Fibroblast of skin of right biceps (primary cell): ENCODE measurements at regions not wholly inside any gene's neighbourhood (a gene's known extent, or its start where the extent isn't known, plus 50 kb on each side); places are given as distances from the start of the nearest gene placed in this dataset.

Experiments used
- DNase-seq: peaks from one replicate; pipeline ENCODE4 v3.0.0-alpha.2; 2013

DNA sequence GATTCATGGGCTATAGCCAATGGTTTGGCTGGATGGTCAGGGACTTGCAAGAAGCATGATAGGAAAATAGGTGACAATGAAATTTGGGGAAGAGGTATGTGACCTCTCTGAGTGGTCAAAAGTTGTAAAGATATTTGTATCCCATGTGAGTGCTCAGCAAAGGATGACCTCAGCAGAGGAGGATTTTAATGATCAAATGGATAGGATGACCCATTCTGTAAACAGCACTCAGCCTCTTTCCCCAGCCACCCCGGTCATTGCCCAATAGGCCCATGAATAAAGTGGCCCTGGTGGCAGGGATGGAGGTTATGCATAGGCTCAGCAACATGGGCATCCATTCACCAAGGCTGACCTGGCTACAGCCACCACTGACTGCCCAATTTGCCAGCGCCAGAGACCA, 138.4 kb upstream of the SPDL1 start:
- DNase-seq: no peak

DNA sequence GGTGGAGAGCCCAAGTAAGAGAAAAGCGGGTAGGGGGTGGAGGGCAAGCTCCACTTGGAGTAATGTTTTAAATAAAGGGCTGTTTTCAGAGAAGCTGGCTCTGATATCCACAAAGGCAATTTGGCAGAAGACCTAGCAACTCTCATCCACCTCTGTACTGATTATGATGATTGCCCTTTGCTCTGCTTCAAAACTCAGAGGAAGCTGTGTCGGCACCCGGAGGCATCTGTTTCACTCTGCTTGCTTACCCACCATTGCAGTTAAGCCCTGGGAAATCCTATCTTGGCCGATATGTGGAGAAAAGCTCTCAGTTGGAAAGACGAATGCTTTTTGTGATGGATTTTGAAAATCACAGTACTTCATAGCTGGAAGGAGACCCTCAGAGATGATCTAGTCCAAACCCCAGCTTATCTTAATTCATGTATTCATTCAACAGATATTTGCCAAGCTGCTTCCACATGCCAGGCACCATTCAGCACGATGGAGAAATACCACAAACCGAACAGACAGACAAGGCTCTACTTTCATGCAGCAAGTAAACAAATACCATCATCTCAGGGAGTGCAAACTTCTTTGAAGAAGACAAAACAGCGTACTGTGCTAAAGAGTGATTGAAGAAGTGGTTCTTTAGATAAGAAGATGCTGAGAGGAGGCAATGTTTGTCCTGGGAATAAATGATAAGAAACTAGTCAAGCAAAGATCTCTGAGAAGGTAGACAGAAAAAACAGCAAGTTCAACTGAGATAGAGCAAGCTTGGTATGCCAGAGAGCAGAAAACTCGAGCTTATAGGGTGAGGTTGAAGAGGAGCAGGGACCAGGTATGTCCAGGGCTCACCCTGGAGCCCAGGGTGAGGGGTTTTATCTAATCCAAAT, 140.4 kb upstream of the SPDL1 start:
- DNase-seq: no peak

DNA sequence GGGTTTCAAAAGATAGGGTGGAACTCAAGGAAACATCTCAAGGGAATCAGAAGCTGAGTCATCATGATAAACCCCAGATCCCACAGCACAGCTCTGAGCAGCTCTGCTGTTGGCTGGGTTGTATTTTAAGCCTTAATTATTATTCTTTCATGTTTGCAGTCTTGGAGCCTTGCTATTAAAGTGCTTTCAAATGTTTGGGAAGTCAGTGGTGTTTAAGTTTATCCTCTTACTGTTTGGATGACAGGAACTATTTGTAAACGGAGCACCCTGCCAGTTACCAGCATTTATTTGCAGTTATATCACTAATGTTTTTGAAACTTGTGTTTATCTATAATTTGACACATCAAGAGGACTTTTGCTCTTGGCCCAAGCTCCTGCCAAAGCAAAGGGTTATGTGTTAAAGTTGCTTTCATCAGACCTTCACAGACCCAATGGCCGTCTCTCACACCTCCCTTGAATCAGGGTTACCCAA, 141.1 kb upstream of the SPDL1 start:
- DNase-seq: peak; percentile 40

DNA sequence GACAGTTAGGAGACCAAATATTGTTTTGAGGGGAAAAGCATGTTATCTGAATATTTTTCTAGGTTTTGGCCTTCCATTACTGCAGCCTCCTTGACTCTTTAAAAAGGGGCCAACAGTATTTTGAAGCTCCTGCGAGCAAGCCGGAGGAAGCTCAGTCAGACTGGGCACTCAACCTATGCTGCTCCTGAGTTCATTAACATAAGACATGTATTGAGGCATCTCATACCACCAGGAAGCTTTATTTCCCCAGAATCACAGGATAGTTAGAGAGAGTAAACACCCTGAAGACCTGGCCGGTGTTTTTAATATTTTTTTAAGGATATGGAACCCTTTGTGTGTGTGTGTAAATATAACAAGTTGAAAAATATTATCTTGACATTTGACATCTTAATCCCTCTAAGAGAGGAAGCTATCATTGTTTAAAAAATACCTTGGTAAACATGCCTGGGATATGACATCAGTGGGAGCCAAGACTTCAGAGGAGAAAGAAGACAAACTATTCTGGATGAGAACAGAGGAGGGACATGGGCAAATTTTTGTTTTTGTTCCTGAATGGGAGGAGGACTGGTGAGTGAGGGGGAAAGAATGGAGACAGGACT, 139.3 kb upstream of the SLIT3 start:
- no peak for DNase-seq

DNA sequence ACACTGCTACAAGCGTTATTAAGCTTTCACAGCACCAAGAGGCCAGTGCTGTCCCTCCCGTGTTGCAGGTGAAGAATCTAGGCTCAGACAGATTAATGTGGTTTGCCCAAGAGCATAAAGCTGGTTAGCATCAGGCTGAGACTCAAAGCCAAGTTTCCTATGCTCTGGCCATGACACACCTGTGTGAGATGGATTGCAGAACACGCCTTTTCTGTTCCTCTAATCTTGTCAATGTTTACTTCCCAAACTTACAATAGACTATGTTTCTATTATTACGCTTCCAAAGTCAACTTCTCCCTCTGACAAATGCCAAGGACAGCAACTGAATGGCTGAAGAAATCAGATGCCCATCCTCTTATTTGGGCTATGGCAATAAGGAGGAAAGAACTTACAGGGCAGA, 138.4 kb upstream of the SLIT3 start:
- no peak for DNase-seq

DNA sequence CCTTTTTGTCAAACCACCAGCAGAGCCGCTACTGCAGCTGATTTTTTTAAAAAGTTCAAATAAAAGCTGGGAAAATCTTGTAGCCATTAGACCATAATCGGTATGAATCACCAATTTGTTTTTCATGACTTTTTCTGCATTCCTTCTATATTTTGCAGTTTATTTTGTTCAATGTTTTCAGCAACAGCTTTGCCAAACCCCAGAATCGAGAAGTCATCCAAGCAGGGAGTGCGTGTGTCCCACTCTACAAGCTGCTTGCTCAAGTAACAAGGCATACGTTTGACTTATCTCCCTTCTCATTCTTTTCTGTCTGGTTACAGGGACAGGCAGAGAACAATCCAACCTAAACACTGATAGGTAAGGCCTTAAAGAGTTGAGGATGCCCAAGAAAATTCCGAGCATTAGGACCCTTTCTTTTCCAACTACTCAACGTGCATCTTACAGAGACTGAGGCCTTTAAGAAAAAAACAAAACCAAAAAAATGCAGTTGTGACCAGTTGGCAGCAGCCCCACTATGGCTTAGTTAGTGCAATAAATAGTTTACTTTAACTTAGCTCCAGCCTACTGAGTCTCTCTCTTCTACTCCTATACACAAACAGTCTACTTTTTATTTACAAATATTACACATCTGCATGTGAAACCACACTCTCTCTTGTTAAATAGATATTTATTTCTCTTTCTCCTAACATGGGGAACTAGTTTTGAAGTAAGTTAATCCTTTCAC, 134.7 kb upstream of the SLIT3 start:
- DNase-seq: peak; percentile 28

DNA sequence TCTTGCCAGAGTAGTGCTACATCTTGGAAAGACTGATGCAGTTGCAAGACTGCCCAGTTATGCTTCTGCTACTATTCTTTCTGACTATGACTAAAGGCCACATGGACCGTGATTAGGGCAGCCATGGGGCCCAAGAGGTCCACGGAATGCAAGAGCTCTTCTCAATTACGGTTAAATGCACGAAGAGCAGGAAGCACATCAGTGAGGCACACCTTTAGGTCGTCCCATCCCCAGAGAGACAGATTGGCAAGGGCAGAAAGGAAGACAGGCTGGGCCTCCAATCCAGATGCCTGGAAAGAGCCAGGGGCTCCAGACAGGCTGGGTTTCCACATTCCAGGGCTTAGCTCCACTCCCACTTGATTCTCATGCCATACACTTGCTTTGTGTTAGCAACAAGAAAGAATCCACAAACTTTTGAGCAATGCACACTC, 132.3 kb upstream of the SLIT3 start:
- DNase-seq: peak; percentile 29

DNA sequence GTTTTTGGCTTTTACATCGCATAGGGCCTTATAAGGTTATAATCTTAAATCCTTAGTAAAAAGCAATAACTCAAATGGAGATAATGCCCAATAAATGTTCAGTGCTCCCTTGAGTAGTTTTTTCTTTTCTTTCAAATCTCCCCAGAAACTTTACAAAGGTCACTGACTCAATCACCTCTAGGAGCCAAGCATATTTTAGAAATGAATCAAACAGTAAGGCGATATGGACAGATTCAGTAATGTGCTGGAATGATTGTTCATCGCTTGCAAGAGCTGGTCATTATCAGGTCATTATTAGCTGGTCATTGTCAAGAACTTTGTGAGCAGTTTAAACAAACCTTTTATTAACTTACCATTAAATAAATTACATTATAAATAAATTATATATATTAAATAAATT, 130.4 kb upstream of the SLIT3 start:
- peak; percentile 30 for DNase-seq

DNA sequence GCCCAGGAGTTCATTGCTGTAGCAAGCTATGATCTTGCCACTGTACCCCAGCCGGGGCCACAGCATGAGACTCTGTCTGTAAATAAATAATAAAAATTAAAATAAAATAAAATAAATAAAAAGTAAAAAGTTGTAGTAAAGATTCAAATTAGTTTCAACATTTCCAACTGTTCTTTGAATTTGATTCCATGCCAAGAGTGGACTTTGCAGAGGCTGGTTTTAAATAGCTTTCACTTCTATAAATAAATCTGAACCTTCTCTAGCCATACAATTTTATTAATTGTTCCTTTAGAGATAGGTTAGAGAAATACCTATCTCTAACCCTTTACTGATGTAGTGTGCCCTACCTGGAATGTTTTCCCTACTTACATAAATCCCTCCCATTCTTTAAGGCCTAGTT, 129.7 kb upstream of the SLIT3 start:
- DNase-seq: no peak

DNA sequence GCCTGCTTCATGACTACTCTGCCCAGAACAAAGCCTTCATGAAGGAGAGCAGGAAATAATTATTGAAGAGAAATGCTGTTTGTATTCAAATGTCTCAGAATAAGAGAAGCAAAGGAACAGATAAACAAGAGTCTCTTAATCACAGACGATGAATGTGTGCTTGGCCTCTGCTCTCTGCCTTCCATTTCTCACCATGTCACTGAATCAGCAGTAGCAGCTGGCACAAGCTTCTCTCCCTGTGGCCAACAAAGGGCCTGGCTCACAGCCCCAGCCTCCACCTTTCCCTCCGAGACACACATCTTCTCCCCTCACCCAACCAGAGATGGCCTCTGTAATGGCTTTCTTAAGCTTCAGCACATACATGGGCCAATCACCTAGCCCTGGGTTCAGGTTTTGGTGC, 128.1 kb upstream of the SLIT3 start:
- no peak for DNase-seq

DNA sequence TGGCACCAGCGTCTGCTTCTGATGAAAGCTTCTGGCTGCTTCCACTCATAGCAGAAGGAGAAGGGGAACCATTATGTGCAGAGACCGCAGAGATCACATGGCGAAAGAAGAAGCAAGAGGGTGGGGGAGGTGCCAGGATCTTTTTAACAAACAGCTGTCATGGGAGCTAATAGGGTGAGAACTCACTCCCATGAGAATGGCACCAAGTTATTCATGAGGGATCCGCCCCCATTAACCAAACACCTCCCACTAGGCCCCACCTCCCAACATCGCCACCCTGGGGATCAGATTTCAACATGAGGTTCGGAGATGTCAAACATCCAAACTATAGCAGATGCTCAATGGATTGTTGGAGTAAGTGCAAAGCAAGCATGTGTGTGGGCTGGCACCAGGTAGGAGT, 125.8 kb upstream of the SLIT3 start:
- DNase-seq: no peak

DNA sequence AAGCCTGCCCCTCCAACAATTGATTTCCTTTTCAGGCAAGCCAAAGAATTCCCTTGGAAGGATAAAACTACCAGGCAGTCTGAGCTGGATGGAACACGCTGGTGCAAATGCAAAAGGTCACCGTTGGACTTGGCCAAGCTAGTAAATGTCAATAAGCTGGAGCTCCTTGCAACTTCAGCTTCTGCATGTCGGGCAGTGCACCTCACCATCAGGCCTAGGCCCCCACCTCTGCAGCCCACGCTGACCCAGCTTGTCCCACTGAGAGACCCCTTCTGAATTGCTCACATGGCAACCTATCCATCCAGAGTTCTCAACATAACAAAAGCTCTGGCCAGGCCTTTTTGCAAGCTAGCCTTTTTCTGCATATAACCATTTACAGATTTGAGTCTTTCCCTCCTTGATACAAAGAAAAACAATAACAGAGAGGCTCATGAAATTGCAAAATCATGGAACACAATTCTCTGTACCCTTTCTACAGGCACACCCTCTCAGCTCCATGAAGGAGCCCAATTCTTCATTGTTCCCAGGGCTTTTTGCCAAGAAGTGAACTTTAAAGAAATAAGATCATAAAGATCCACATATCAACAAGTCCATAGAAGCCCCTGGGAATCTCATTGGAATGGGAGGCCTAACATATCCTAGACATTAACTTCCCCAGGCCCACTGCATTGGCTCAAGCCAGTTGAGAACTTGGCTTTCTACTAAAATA, 123.9 kb upstream of the SLIT3 start:
- no peak for DNase-seq

DNA sequence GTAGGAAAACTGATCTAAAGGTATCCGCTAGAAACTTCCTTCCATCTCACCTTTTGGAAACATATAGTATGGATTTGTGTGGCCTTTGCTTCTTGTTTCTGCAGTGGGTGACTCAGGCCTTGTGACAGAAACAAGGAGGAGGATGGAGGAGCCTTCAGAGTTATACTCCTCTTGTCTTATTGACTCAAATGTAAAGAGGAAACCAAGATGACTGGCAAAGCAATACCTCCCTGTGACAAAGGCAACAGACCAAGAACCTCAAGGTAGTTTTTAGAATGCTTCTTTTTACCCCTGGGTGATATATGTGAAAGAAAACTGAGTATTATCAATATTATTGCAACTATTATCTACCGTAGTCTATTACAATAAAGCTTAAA, 123.3 kb upstream of the SLIT3 start:
- DNase-seq: no peak

DNA sequence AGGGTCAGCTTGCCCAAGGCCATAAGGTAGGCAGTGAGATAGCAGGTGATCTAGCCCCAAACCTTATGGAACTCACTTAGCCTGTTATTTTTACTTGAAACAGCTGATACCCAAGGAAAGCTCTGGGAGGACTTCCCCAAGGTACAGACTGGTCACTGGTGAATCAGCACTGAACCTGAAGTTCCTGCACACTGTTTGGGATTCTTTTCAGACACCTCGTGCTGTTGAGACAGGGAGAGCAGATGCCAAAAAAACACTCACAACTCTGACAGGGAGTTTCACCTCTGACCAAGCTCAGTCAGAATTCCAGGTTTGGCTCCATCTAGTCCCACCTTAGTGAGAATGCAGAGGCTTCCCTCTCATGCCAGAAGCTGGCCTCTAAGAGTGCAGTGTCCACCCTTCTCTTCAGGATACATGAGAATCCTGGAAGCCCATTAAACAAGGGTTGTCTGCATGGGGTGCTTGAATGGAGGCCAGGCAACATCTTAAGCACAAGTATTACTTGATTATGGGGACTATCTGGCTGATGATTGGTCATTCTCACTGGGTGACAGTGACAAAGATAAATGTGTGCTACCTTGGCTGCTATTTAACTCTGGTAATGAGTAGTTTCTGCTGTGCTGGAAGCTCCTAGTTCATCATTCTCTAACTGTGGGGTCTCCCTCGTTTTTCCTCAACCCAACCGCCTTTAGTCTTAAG, 122.8 kb upstream of the SLIT3 start:
- peak; percentile 36 for DNase-seq

DNA sequence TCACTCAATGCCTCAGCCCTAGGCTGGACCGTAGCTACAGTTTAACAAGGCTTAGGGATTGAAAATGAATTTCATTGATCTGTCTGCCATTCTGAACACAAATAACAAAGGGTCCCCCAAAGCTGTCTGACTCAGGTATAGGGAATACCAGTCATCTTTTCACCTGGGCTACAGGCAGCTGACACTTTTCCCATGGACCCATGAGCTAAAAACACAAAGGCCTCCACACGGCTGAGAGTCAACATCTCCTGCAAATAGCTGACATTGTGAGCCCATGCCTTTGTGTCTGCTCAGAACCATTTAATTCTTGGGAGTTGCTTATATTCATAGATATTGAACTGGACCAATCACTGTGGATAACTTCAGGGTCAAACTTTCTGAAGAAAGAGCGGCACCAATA, 121.1 kb upstream of the SLIT3 start:
- DNase-seq: no peak

DNA sequence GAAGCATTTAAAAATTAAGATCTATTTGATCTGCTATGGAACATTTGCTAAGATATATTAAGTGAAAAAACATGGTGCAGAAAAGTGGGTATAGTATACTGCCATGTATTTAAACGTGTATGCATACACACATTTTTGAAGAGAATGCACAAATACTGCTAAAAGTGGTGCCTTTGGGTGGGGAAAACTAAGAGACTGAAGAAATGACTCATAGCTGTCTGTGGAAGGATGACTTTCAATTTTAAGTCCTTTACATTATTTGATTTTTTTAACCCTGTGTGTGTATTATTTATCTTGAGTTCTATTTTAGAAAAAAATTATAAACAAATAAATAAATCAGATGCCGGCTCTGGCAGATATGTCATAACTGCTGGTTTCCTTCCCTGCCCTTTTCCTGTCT, 120.7 kb upstream of the SLIT3 start:
- peak; percentile 48 for DNase-seq

DNA sequence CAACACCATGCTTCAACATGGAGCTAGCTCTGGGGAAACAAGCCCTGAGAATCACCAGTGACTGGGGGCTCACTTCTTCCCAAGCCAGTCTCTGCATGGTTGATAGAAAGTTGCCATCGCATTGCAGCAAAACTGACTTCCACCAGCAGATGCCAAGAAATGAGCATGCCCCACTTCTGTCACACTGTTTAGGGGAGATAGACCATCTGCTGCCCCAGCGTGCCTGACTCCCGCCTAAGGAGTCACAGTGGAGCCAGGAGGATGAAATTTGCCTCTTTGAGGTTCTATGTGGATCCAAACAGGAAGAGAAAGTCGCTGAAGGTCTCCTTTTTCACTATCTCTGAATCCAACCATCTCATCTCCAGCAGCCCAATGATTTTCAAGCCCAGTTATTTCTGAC, 116.7 kb upstream of the SLIT3 start:
- DNase-seq: no peak

DNA sequence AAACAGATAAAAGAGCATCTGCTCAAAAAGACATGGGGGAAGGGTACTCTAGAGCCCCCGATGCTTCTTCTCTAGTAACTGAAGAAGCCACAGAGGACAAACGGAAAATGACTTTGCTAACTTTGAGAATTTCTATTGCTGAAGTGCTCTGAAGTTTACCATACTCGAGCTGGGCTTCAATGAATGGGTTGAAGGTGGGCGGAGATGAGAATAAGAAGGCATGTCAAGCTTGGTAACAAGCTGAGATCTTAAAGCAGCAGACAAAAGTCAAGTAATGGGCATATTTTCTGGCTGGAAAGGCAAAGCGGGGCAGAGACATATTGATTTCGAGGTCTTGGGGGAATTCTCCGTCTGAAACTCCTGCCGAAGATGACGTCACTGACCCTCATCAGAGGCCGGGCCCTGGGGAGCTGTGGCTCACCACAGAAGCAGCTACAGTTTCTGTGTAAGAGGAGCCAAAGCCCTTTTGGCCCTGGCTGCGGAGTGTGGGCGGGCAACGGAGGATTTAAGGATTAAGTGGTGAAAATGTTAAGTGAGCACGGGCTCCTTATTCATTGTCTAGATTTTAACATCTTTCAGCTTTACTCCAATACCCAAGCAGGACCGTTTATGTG, 115.8 kb upstream of the SLIT3 start:
- DNase-seq: peak; percentile 97

DNA sequence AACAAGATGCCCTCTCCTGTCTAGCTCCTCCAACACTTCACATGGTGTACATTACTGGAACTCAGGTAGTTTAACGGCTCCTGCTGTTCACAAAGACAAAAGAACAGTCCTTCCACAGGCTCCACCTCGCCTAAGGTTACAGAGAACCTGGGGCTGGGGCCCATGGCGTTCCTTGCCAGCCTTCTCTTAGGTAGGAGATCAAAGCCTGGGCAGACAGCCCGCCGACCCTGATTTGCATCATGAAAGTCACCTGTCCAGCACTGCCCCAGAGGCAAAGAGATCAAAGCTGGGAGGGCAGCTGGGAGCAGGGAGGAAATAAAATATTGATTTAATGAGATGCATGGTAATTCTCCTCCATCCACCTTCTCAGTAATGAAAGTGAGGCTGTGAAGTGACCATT, 115.0 kb upstream of the SLIT3 start:
- no peak for DNase-seq

DNA sequence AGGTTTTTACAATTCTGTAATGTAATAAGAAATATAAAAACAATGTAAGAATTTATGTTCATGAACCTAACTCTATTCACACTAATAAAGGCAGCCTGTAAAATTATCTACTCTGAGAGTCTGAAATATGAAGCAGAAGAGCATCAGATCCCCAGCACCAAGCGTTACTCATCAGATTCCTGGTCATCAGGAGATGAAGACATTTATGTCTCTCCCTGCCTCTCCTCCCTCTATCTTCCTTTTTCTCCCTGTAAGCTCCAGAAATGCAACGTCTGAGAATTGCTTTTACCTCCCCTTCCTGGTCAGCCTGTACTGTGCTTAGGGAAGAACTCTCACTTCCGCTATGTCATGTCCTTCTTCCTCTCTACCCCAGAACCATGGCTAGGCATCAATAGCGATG, 114.4 kb upstream of the SLIT3 start:
- DNase-seq: peak; percentile 66

DNA sequence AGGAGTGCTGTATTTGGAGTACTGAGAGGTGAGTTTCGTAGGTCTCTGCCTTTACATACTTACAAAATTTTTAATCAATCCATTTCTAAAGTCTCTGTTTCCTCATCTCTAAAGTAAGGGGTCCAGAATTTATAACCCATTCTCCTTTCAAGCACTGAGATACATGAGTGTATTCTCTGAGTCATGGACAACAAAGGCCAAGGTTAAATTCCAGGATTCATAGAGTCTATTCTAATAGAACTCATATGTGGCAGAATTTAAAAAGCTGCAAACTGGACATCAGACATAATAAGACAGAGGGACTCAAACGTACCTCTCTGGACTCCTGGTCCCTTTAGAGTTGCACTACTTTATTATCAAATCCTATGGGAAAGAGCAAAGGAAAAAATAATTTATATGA, 112.5 kb upstream of the SLIT3 start:
- DNase-seq: peak; percentile 22

DNA sequence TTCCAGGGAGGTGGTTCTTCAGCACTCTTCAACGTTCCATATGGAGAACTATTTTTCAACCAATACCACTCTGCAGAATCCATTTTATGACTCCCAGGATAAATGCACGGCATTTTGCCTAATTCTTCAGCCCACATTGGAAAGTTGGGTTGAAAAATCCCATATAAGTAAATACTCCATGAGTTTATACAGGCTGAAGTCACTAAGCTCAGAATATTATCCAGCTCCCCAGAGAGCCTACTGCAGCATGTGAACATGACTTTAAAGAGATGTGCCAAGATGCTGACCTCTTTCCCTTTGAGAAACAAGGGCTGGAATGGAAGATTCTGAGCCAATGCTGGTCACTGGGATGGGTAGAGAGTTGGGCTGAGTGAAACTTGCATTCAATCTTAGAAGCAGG, 111.9 kb upstream of the SLIT3 start:
- DNase-seq: peak; percentile 25
